GM19467 (cell line): ENCODE measurements at regions not wholly inside any gene's neighbourhood (a gene's known extent, or its start where the extent isn't known, plus 50 kb on each side); places are given as distances from the start of the nearest gene placed in this dataset.
A peak's percentile ranks its signal among the peaks of the same experiment; 100 is the strongest.

Experiments
- ATAC-seq: cut with Tn5 transposase; IDR thresholded peaks from one replicate; pipeline ENCODE4 v1.9.1; 2021; ENCODE audit warnings: mild to moderate bottlenecking, moderate library complexity; ENCODE audit not compliant: unreplicated experiment

- no peak for ATAC-seq
These were observed 73.9 kb upstream of the CAPRIN2 start for GRCh38 chr12:30828686-30829085.

- no peak for ATAC-seq
These were observed 72.6 kb upstream of the CAPRIN2 start for GRCh38 chr12:30827101-30828066.

- ATAC-seq = no peak
These were observed 71.5 kb upstream of the CAPRIN2 start for GRCh38 chr12:30826276-30826675.

GRCh38 chr12:30825341-30825740 is 70.6 kb upstream of the CAPRIN2 start:
- ATAC-seq = no peak

- ATAC-seq = no peak
These were observed 69.6 kb upstream of the CAPRIN2 start for GRCh38 chr12:30824311-30824710.

- ATAC-seq = no peak
These were observed 69.0 kb upstream of the CAPRIN2 start for GRCh38 chr12:30823764-30824163.

GRCh38 chr12:30823156-30823699 is 68.5 kb upstream of the CAPRIN2 start:
- peak; percentile 42 for ATAC-seq

- peak; percentile 55 for ATAC-seq
These were observed 67.8 kb upstream of the CAPRIN2 start for GRCh38 chr12:30822385-30823155.

GRCh38 chr12:30820406-30820946 is 65.7 kb upstream of the CAPRIN2 start:
- ATAC-seq = no peak

GRCh38 chr12:30818562-30818961 is 63.8 kb upstream of the CAPRIN2 start:
- no peak for ATAC-seq

GRCh38 chr12:30816742-30817465 is 62.2 kb upstream of the CAPRIN2 start:
- ATAC-seq = no peak

GRCh38 chr12:30814295-30814655 is 59.5 kb upstream of the CAPRIN2 start:
- ATAC-seq = no peak

- no peak for ATAC-seq
These were observed 59.0 kb upstream of the CAPRIN2 start for GRCh38 chr12:30813525-30814294.

GRCh38 chr12:30811966-30812365 is 57.2 kb upstream of the CAPRIN2 start:
- ATAC-seq = no peak

- no peak for ATAC-seq
These were observed 56.2 kb upstream of the CAPRIN2 start for GRCh38 chr12:30810918-30811317.

GRCh38 chr12:30807695-30808034 is 52.9 kb upstream of the CAPRIN2 start:
- ATAC-seq = no peak

GRCh38 chr12:30806989-30807694 is 52.4 kb upstream of the CAPRIN2 start:
- ATAC-seq = no peak

- ATAC-seq = no peak
These were observed 51.2 kb upstream of the CAPRIN2 start for GRCh38 chr12:30805959-30806358.
